ENCODE measurements at regions not wholly inside any gene's neighbourhood (a gene's known extent, or its start where the extent isn't known, plus 50 kb on each side); places are given as distances from the start of the nearest gene placed in this dataset.

GRCh38 chr1:57637155-57637554 lies 213.3 kb upstream of the DAB1 start:
- intact Hi-C loops (cut with micrococcal nuclease; ENCODE audit: unreplicated experiment), result no loop called here

GRCh38 chr1:57633881-57634280 lies 210.0 kb upstream of the DAB1 start:
- TF ChIP-seq EZH2 (IDR thresholded peaks at IDR 0.05; ENCODE audit: borderline replicate concordance, low read depth, low read length, poor library complexity, severe bottlenecking), result no peak
- TF ChIP-seq CTCF (conservative IDR thresholded peaks at IDR 0.05; ENCODE audit: low read depth, low read length), result no peak
- no peaks in the 10 kb centered on the region for H3K9me3 ChIP-seq (ENCODE audit: low read depth, low read length, poor library complexity, severe bottlenecking)
- H3K4me1 ChIP-seq (ENCODE audit: insufficient read depth, low read length, poor library complexity, severe bottlenecking), result peaks cover 22% of the 10 kb centered on the region
- intact Hi-C loops (cut with micrococcal nuclease; ENCODE audit: unreplicated experiment), result no loop called here
- POLR2A ChIA-PET (ENCODE audit: low non-redundant PET), result interaction anchor here (0.7 kb wide), 1 partner anchor 13 kb away, joined by 3 read pairs; no protein-coding TSS in a partner anchor
- H3K36me3 ChIP-seq (ENCODE audit: insufficient read depth, low read length, poor library complexity, severe bottlenecking), result no peaks in the 10 kb centered on the region
- no peaks in the 10 kb centered on the region for H3K27me3 ChIP-seq (replicated peaks; ENCODE audit: insufficient read depth, low read depth, low read length, poor library complexity)
- CTCF ChIA-PET, result no interaction called here
- DNase-seq (ENCODE audit: low spot score), result no peak
- no peak overlapping the region for H3K27ac ChIP-seq (ENCODE audit: low read depth, low read length, poor library complexity, severe bottlenecking)
- BruUV-seq (replicated peaks), result no TSS peak
- H3K4me3 ChIP-seq (ENCODE audit: low read depth, low read length, poor library complexity, severe bottlenecking), result no peak overlapping the region

More at GRCh38 chr1:57637155-57637554, 213.3 kb upstream of the DAB1 start:
- Histone ChIP-seq H3K36me3 (ENCODE audit: insufficient read depth, low read length, poor library complexity, severe bottlenecking) (no peaks in the 10 kb centered on the region), H3K4me3 (ENCODE audit: low read depth, low read length, poor library complexity, severe bottlenecking) (no peak overlapping the region), H3K9me3 (ENCODE audit: low read depth, low read length, poor library complexity, severe bottlenecking) (no peaks in the 10 kb centered on the region), H3K27ac (ENCODE audit: low read depth, low read length, poor library complexity, severe bottlenecking) (no peak overlapping the region), H3K27me3 (replicated peaks; ENCODE audit: insufficient read depth, low read depth, low read length, poor library complexity) (no peaks in the 10 kb centered on the region), H3K4me1 (ENCODE audit: insufficient read depth, low read length, poor library complexity, severe bottlenecking) (no peaks in the 10 kb centered on the region)
- no peak for TF ChIP-seq CTCF (conservative IDR thresholded peaks at IDR 0.05; ENCODE audit: low read depth, low read length)
- TF ChIP-seq EZH2 (IDR thresholded peaks at IDR 0.05; ENCODE audit: borderline replicate concordance, low read depth, low read length, poor library complexity, severe bottlenecking), result no peak
- no TSS peak for BruUV-seq (replicated peaks)
- ChIA-PET POLR2A (ENCODE audit: low non-redundant PET) (no interaction called here), CTCF (no interaction called here)
- peak; percentile 46 for DNase-seq (ENCODE audit: low spot score)

- TF ChIP-seq CTCF (conservative IDR thresholded peaks at IDR 0.05; ENCODE audit: low read depth, low read length), result no peak
- no peak for TF ChIP-seq EZH2 (IDR thresholded peaks at IDR 0.05; ENCODE audit: borderline replicate concordance, low read depth, low read length, poor library complexity, severe bottlenecking)
- CTCF ChIA-PET, result no interaction called here
- intact Hi-C loops (cut with micrococcal nuclease; ENCODE audit: unreplicated experiment), result no loop called here
Observed at GRCh38 chr1:57633056-57633455, 209.2 kb upstream of the DAB1 start.

More at GRCh38 chr1:57633056-57633455, 209.2 kb upstream of the DAB1 start:
- Histone ChIP-seq H3K27me3 (replicated peaks; ENCODE audit: insufficient read depth, low read depth, low read length, poor library complexity) (no peaks in the 10 kb centered on the region), H3K27ac (ENCODE audit: low read depth, low read length, poor library complexity, severe bottlenecking) (no peak overlapping the region), H3K4me3 (ENCODE audit: low read depth, low read length, poor library complexity, severe bottlenecking) (no peak overlapping the region), H3K9me3 (ENCODE audit: low read depth, low read length, poor library complexity, severe bottlenecking) (no peaks in the 10 kb centered on the region), H3K36me3 (ENCODE audit: insufficient read depth, low read length, poor library complexity, severe bottlenecking) (no peaks in the 10 kb centered on the region), H3K4me1 (ENCODE audit: insufficient read depth, low read length, poor library complexity, severe bottlenecking) (peaks cover 29% of the 10 kb centered on the region)
- POLR2A ChIA-PET (ENCODE audit: low non-redundant PET), result no interaction called here
- BruUV-seq (replicated peaks), result no TSS peak
- no peak for DNase-seq (ENCODE audit: low spot score)
